ENCODE measurements at regions not wholly inside any gene's neighbourhood (a gene's known extent, or its start where the extent isn't known, plus 50 kb on each side); places are given as distances from the start of the nearest gene placed in this dataset.

GRCh38 chr13:91238036-91238435 is 109.5 kb upstream of the MIR17HG start:
- no peak for TF ChIP-seq POLR2AphosphoS5 (IDR thresholded peaks at IDR 0.05)
- no peak for TF ChIP-seq CTCF (IDR thresholded peaks at IDR 0.05)
- no peak for TF ChIP-seq POLR2A (IDR thresholded peaks at IDR 0.05)

All from gastroesophageal sphincter (tissue), 3 donors.